ENCODE measurements at regions not wholly inside any gene's neighbourhood (a gene's known extent, or its start where the extent isn't known, plus 50 kb on each side); places are given as distances from the start of the nearest gene placed in this dataset.
"Not testable (repeated sequence)": the region's sequence is repeated elsewhere in the genome, so short reads cannot be mapped to it uniquely, and the experiment has no call there.

- Mint-ChIP-seq H3K9me3 (ENCODE audit: unreplicated experiment) (no peaks in the 10 kb centered on the region), H3K4me3 (ENCODE audit: unreplicated experiment) (no peak overlapping the region), H3K27me3 (ENCODE audit: unreplicated experiment) (peaks cover 31% of the 10 kb centered on the region), H3K27ac (ENCODE audit: unreplicated experiment) (no peak overlapping the region), H3K4me1 (ENCODE audit: unreplicated experiment) (no peaks in the 10 kb centered on the region), H3K36me3 (ENCODE audit: unreplicated experiment) (no peaks in the 10 kb centered on the region)
- no peak for DNase-seq (ENCODE audit: extremely low spot score, unreplicated experiment)
- no peak for TF ChIP-seq CTCF (IDR thresholded peaks at IDR 0.05)
Observed at GRCh38 chr15:59779110-59779509, 90.0 kb upstream of the BNIP2 start.

GRCh38 chr15:59764775-59765174 is 75.7 kb upstream of the BNIP2 start:
- no peaks in the 10 kb centered on the region for H3K9me3 Mint-ChIP-seq (ENCODE audit: unreplicated experiment)
- no peak for DNase-seq (ENCODE audit: extremely low spot score, unreplicated experiment)
- H3K36me3 Mint-ChIP-seq (ENCODE audit: unreplicated experiment), result no peaks in the 10 kb centered on the region
- no peak overlapping the region for H3K27ac Mint-ChIP-seq (ENCODE audit: unreplicated experiment)
- no peak for TF ChIP-seq CTCF (IDR thresholded peaks at IDR 0.05)
- peaks cover 4% of the 10 kb centered on the region for H3K27me3 Mint-ChIP-seq (ENCODE audit: unreplicated experiment)
- H3K4me3 Mint-ChIP-seq (ENCODE audit: unreplicated experiment), result no peak overlapping the region
- H3K4me1 Mint-ChIP-seq (ENCODE audit: unreplicated experiment), result no peaks in the 10 kb centered on the region

- Mint-ChIP-seq H3K27me3 (ENCODE audit: unreplicated experiment) (peaks cover 7% of the 10 kb centered on the region), H3K36me3 (ENCODE audit: unreplicated experiment) (no peaks in the 10 kb centered on the region)
Observed at GRCh38 chr15:59762558-59762957, 73.4 kb upstream of the BNIP2 start.

GRCh38 chr15:59760256-59760655 is 71.1 kb upstream of the BNIP2 start:
- not testable (repeated sequence) for H3K27ac Mint-ChIP-seq (ENCODE audit: unreplicated experiment); H3K36me3 Mint-ChIP-seq (ENCODE audit: unreplicated experiment); H3K9me3 Mint-ChIP-seq (ENCODE audit: unreplicated experiment); H3K4me3 Mint-ChIP-seq (ENCODE audit: unreplicated experiment); H3K4me1 Mint-ChIP-seq (ENCODE audit: unreplicated experiment); DNase-seq (ENCODE audit: extremely low spot score, unreplicated experiment); H3K27me3 Mint-ChIP-seq (ENCODE audit: unreplicated experiment)

More at GRCh38 chr15:59762558-59762957, 73.4 kb upstream of the BNIP2 start:
- TF ChIP-seq CTCF (IDR thresholded peaks at IDR 0.05), result no peak
- no peak overlapping the region for H3K4me3 Mint-ChIP-seq (ENCODE audit: unreplicated experiment)
- no peaks in the 10 kb centered on the region for H3K9me3 Mint-ChIP-seq (ENCODE audit: unreplicated experiment)
- no peak overlapping the region for H3K27ac Mint-ChIP-seq (ENCODE audit: unreplicated experiment)
- no peaks in the 10 kb centered on the region for H3K4me1 Mint-ChIP-seq (ENCODE audit: unreplicated experiment)
- no peak for DNase-seq (ENCODE audit: extremely low spot score, unreplicated experiment)

GRCh38 chr15:59751552-59752413 is 62.7 kb upstream of the BNIP2 start:
- no peaks in the 10 kb centered on the region for H3K36me3 Mint-ChIP-seq (ENCODE audit: unreplicated experiment)
- H3K4me3 Mint-ChIP-seq (ENCODE audit: unreplicated experiment), result no peak overlapping the region
- peak; percentile 11 for TF ChIP-seq CTCF (IDR thresholded peaks at IDR 0.05)
- no peaks in the 10 kb centered on the region for H3K4me1 Mint-ChIP-seq (ENCODE audit: unreplicated experiment)
- no peak for DNase-seq (ENCODE audit: extremely low spot score, unreplicated experiment)
- H3K27me3 Mint-ChIP-seq (ENCODE audit: unreplicated experiment), result peaks cover 10% of the 10 kb centered on the region
- no peaks in the 10 kb centered on the region for H3K9me3 Mint-ChIP-seq (ENCODE audit: unreplicated experiment)
- no peak overlapping the region for H3K27ac Mint-ChIP-seq (ENCODE audit: unreplicated experiment)
